Dendritic cell treated with granulocyte-macrophage colony-stimulating factor and Interleukin-4, amounts not matched to agents 40 ng/mL and 50 ng/mL, for 4 days (primary cell): ENCODE measurements at regions not wholly inside any gene's neighbourhood (a gene's known extent, or its start where the extent isn't known, plus 50 kb on each side); places are given as distances from the start of the nearest gene placed in this dataset.
"Not testable (repeated sequence)": the region's sequence is repeated elsewhere in the genome, so short reads cannot be mapped to it uniquely, and the experiment has no call there.

ENCODE experiments used
- H3K27ac Mint-ChIP-seq: one replicate; pipeline ENCODE4 v1.8.0; 2022; ENCODE audit warnings: mild to moderate bottlenecking, mixed read lengths
- H3K27me3 Mint-ChIP-seq: one replicate; pipeline ENCODE4 v1.8.0; 2022; ENCODE audit warnings: mild to moderate bottlenecking, mixed read lengths
- H3K36me3 Mint-ChIP-seq: one replicate; pipeline ENCODE4 v1.8.0; 2022; ENCODE audit warnings: low read depth, mixed read lengths
- H3K4me1 Mint-ChIP-seq: one replicate; pipeline ENCODE4 v1.8.0; 2022; ENCODE audit warnings: low read depth, mixed read lengths
- H3K4me3 Mint-ChIP-seq: one replicate; pipeline ENCODE4 v1.8.0; 2022; ENCODE audit warnings: mild to moderate bottlenecking, moderate library complexity, mixed read lengths
- H3K9me3 Mint-ChIP-seq: one replicate; pipeline ENCODE4 v1.8.0; 2022; ENCODE audit warnings: mixed read lengths
- intact Hi-C: fragments of 100-400 bp; cut with micrococcal nuclease; formaldehyde crosslinking; loops from one replicate; pipeline ENCODE4 v1.15.0; 2022

DNA sequence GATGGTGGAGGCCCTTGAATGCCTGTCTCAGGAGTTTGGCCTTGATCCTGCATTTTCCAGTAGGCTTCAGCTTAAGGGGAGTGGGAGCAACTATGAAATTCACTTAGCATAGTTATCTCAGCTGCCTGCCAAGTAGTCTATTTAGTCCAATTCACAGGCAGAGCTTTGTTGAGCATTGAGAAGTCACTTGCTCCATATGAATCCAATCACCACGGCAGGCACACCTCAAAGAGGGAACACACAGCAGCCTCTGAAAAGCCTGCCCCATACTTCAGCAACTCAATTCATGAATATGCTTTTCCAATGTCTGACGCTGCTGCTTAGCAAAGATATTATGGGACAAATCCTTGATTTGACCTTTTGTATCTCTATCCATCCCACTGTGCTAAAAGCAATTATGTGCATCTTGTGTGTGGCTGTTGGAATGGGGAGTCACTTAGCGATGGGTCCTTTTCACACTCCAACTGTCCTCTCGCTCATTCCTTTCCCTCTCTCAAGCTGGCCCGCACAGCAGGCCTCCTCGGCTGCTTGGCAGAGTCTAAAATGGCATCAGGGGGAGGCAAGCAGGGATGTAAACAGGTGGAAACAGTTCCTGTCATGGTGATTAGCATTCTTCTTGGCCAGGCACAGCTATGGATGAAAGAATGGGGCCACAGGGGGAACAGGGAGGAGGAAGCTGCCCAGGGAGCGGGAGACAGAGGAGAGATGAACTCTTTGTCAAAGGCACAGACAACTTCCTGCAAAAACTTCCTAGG, 56.0 kb upstream of the LRPPRC start:
- H3K4me1 Mint-ChIP-seq, result no peaks in the 10 kb centered on the region
- no peak overlapping the region for H3K27ac Mint-ChIP-seq
- H3K9me3 Mint-ChIP-seq, result no peaks in the 10 kb centered on the region
- H3K27me3 Mint-ChIP-seq, result no peaks in the 10 kb centered on the region
- no peak overlapping the region for H3K4me3 Mint-ChIP-seq
- H3K36me3 Mint-ChIP-seq, result no peaks in the 10 kb centered on the region
- intact Hi-C loops, result no loop called here

DNA sequence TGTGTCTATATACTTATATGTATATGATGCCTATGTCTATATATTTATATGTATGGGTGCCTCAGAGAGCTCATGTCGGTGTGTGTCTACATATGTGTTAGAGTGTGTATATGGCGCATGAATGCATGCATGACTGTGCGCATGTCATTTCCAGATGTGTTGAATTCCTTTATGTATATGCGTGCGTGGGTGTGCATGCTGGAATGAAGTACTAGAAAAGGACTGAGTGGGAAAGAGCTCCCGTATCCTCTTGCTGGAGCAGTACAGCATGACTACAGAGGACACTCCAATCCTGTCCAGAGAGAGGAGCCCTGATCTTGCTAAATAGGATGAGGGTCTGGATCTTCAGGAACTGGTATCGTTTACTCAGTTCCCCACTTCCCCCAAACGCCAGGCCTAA, 56.8 kb upstream of the LRPPRC start:
- Mint-ChIP-seq H3K4me1 (no peaks in the 10 kb centered on the region), H3K36me3 (no peaks in the 10 kb centered on the region), H3K9me3 (no peaks in the 10 kb centered on the region), H3K27me3 (no peaks in the 10 kb centered on the region), H3K4me3 (no peak overlapping the region), H3K27ac (no peak overlapping the region)
- intact Hi-C loops, result no loop called here

DNA sequence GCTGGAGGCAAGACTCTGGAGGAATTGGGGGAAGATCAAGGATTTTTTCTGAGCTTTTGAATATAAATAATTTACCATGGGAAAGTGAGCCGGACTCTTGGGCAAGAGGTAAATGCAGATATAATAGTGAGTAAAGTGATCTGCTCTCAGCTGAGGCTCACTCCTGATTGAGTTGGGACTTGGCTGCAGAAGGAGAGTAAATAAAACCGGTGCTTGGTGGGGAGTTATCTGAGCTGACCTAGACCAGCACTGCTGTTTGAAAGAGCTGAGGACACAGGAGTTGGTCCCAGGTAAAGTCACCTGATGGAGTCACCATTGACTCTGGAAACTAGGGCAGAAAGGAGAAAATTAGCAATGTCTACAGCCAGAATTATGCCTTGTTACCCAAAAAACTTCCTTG, 57.3 kb upstream of the LRPPRC start:
- H3K36me3 Mint-ChIP-seq, result no peaks in the 10 kb centered on the region
- intact Hi-C loops, result no loop called here
- no peak overlapping the region for H3K4me3 Mint-ChIP-seq
- H3K9me3 Mint-ChIP-seq, result no peaks in the 10 kb centered on the region
- no peaks in the 10 kb centered on the region for H3K27me3 Mint-ChIP-seq
- no peaks in the 10 kb centered on the region for H3K4me1 Mint-ChIP-seq
- H3K27ac Mint-ChIP-seq, result no peak overlapping the region

DNA sequence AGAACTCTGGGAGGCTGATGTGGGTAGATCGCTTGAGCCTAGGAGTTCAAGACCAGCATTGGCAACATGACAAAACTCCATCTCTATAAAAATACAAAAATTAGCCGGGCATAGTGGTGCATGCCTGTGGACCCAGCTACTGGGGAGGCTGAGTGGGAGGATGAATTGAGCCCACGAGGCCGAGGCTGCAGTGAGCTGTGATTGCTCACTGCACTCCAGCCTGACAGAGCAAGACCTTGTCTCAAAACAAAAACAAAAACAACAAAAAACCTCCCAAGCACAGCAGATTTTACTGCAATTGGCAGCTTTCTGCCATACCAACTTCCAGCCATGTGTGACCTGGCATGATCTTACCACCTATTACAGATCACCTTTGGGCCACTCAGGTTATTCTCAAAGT, 57.7 kb upstream of the LRPPRC start:
- Mint-ChIP-seq H3K4me3 (no peak overlapping the region), H3K27ac (no peak overlapping the region), H3K36me3 (no peaks in the 10 kb centered on the region), H3K4me1 (no peaks in the 10 kb centered on the region), H3K27me3 (no peaks in the 10 kb centered on the region), H3K9me3 (no peaks in the 10 kb centered on the region)
- intact Hi-C loops, result no loop called here

DNA sequence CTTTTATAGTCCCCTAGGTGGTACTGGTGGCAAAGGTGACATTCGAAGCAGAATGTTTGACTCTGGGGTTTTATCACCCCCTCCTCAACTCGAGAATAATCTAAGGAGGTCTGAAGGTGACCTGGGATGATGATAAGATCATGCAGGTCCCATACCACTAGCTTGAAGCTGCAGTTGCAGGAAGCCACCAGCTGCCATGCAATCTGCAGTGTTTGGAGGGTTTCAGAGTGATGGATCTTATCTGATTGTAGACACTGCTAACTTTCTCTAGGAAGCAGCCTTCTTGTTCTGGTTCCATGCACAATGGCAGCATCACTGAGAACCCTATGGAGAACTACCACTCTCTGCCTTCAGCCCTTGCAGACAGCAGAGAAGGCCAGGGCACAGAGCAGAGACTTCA, 59.4 kb upstream of the LRPPRC start:
- Mint-ChIP-seq H3K4me1 (no peaks in the 10 kb centered on the region), H3K27me3 (no peaks in the 10 kb centered on the region), H3K27ac (no peak overlapping the region), H3K4me3 (no peak overlapping the region), H3K36me3 (no peaks in the 10 kb centered on the region), H3K9me3 (no peaks in the 10 kb centered on the region)
- intact Hi-C loops, result no loop called here

DNA sequence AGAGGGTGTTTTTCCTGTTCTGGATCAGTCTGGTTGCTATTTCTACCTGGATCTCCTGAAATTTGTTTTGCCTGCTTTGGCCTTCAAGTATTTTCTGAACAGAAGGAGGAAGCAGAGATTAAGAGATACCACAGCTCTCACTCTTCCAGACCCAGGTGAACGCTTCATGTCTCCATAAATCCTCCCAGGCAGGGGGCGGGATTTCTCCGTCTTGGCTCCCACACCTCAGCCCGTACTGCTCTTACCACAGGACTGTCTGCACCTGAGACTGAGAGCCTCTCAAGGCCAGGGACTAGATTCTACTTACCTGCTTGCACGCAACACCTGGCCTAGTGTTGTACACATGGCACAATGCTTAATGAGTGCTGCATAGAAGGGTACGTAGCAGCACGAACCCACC, 59.9 kb upstream of the LRPPRC start:
- Mint-ChIP-seq H3K4me1 (no peaks in the 10 kb centered on the region), H3K4me3 (no peak overlapping the region), H3K27ac (no peak overlapping the region), H3K36me3 (no peaks in the 10 kb centered on the region), H3K27me3 (no peaks in the 10 kb centered on the region), H3K9me3 (no peaks in the 10 kb centered on the region)
- intact Hi-C loops, result no loop called here

DNA sequence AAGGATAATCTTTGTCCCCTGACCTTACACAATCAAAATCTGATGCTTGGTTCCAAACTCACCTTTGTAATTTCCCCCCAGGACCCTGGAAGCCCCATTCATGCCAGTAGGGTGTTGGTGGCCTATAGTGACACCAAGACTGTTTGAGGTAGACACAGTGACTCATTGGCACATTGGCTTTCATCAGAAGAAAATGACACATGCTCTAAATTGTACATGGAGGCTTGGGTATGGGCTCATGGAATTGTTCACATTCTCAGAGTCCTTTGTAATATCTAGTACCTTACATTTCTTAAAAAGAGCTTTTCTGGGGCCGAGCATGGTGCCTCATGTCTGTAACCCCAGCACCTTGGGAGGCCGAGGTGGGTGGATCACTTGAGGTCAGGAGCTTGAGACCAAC, 61.2 kb upstream of the LRPPRC start:
- H3K36me3 Mint-ChIP-seq, result no peaks in the 10 kb centered on the region
- no peak overlapping the region for H3K4me3 Mint-ChIP-seq
- no peaks in the 10 kb centered on the region for H3K9me3 Mint-ChIP-seq
- peaks cover 2% of the 10 kb centered on the region for H3K27me3 Mint-ChIP-seq
- intact Hi-C loops, result no loop called here
- H3K27ac Mint-ChIP-seq, result no peak overlapping the region
- H3K4me1 Mint-ChIP-seq, result no peaks in the 10 kb centered on the region

DNA sequence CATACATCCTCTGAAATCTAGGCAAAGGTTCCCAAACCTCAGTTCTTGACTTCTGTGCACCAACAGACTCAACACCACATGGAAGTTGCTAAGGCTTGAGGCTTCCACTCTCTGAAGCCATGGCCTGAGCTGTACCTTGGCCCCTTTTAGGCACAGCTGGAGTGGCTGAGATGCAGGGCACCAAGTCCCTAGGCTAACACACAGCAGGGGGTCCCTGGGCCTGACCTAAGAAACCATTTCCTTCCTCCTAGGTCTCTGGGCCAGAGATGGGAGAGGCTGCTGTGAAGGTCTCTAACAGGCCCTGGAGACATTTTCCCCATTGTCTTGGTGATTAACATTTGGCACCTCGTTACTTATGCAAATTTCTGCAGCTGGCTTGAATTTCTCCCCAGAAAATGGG, 64.5 kb upstream of the LRPPRC start:
- H3K4me1 Mint-ChIP-seq, H3K4me3 Mint-ChIP-seq, H3K36me3 Mint-ChIP-seq, H3K27ac Mint-ChIP-seq, intact Hi-C loops, H3K9me3 Mint-ChIP-seq, H3K27me3 Mint-ChIP-seq: not testable (repeated sequence)

DNA sequence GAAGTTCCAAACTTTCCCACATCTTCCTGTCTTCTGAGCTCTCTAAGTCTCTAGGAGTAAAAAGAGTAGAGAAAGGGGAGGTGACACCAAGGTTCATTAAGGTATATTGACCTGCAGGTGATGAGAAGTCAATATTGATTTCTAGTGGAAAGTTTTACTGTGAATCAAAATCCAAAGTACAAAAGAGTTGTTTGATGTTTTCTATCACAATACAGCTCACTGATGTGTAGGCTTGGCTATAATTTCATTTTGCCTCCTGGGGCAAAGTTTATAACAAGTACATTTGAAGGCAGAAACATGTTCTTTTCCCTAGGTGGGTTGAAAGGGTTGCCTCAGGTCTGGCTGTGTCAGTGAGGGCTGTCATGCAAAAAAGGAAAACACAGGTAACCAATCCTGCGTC, 65.2 kb upstream of the LRPPRC start:
- Mint-ChIP-seq H3K4me1 (no peaks in the 10 kb centered on the region), H3K27ac (no peak overlapping the region), H3K36me3 (no peaks in the 10 kb centered on the region), H3K4me3 (no peak overlapping the region), H3K27me3 (peaks cover 4% of the 10 kb centered on the region), H3K9me3 (no peaks in the 10 kb centered on the region)
- intact Hi-C loops, result no loop called here

DNA sequence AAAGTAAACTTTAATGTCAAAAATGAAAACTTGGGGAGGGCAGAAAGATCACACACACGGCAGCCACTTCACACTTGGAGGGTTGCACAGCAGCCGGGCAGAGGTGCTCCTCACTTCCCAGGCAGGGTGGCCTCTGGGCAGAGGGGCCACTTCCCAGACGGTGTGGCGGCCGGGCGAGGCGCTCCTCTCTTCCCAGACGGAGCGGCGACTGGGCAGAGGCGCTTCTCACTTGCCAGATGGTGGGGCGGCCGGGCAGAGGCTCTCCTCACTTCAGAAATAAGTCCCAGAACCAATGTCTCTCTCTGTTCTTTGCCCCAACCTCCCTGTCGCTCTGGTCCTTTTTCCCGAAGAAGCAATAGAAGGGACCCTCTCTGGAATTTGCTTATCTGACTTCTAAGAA, 65.7 kb upstream of the LRPPRC start:
- H3K27me3 Mint-ChIP-seq, result peaks cover 4% of the 10 kb centered on the region
- no peaks in the 10 kb centered on the region for H3K9me3 Mint-ChIP-seq
- intact Hi-C loops, result no loop called here
- no peaks in the 10 kb centered on the region for H3K36me3 Mint-ChIP-seq
- no peak overlapping the region for H3K4me3 Mint-ChIP-seq
- H3K4me1 Mint-ChIP-seq, result no peaks in the 10 kb centered on the region
- no peak overlapping the region for H3K27ac Mint-ChIP-seq

DNA sequence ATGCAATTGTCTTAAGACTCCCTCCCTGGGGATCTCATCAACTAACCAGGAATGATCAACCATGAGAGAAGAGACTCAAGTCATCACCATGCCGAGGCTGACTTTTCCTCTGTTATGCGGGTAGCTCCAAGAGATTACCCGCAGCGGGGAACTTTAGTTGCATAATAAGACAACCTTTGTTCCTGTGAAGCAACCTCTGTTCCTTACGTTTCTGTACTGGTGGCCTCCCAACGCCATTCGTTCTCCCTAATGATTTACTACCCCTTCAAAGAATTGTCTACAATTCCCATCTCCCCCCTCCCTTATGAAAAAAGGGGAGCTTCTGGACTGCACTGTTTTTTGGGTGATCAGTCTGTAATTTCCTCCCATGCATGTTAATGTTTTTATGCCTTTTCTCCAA, 66.1 kb upstream of the LRPPRC start:
- no peaks in the 10 kb centered on the region for H3K9me3 Mint-ChIP-seq
- peaks cover 4% of the 10 kb centered on the region for H3K27me3 Mint-ChIP-seq
- intact Hi-C loops, result no loop called here
- no peak overlapping the region for H3K27ac Mint-ChIP-seq
- H3K4me1 Mint-ChIP-seq, result no peaks in the 10 kb centered on the region
- H3K36me3 Mint-ChIP-seq, result no peaks in the 10 kb centered on the region
- no peak overlapping the region for H3K4me3 Mint-ChIP-seq

DNA sequence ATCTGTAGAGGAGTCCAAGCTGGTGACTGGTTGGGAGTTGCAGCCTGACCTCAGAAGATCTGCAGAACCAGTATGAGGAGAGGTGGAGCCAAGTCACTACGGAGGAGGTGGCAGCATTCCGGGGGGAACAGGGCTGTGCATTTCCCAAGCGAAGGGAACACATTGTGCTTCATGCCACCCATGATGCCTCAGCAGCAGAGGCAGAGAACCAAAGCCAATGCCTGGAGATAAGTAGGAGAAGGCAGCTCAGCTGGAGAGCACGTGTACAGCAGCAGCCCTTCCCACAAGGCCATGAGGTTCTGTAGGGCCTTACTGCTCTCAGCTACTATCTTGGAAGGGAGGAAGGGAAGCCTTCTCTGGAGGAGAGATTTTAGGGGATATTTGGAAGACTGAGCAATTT, 67.2 kb upstream of the LRPPRC start:
- intact Hi-C loops, result no loop called here
- Mint-ChIP-seq H3K27ac (no peak overlapping the region), H3K9me3 (peaks cover under 1% of the 10 kb centered on the region), H3K4me1 (no peaks in the 10 kb centered on the region), H3K36me3 (no peaks in the 10 kb centered on the region), H3K27me3 (peaks cover 4% of the 10 kb centered on the region), H3K4me3 (no peak overlapping the region)

DNA sequence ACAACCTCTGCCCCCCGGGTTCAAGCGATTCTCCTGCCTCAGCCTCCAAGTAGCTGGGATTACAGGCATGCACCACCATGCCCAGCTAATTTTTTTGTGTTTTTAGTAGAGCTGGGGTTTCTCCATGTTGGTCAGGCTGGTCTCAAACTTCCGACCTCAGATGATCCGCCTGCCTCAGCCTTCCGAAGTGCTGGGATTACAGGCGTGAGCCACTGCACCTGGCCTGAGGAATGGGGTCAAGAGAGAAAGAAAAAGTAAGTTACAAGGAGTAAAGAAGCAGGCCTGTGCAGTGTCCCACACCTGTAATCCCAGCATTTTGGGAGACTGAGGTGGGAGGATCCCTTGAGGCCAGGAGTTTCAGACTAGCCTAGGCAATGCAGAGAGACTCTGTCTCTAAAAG, 68.5 kb upstream of the LRPPRC start:
- H3K36me3 Mint-ChIP-seq, H3K27me3 Mint-ChIP-seq, H3K4me3 Mint-ChIP-seq, H3K27ac Mint-ChIP-seq, intact Hi-C loops, H3K9me3 Mint-ChIP-seq, H3K4me1 Mint-ChIP-seq: not testable (repeated sequence)

DNA sequence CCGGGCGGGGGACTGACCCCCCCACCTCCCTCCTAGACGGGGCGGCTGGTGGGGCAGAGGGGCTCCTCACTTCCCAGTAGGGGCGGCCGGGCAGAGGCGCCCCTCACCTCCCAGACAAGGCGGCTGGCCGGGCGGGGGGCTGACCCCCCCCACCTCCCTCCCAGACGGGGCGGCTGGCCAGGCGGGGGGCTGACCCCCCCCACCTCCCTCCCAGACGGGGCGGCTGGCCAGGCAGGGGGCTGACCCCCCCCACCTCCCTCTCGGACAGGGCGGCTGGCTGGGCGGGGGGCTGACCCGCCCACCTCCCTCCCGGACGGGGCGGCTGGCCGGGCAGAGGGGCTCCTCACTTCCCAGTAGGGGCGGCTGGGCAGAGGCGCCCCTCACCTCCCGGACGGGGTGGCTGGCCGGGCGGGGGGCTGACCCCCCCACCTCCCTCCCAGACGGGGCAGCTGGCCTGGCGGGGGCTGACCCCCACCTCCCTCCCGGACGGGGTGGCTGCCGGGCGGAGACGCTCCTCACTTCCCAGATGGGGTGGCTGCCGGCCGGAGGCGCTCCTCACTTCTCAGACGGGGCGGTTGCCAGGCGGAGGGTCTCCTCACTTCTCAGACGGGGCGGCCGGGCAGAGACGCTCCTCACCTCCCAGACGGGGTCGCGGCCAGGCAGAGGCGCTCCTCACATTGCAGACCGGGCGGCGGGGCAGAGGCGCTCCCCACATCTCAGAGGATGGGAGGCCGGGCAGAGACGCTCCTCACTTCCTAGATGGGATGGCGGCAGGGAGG, 71.4 kb upstream of the LRPPRC start:
- H3K27ac Mint-ChIP-seq, H3K9me3 Mint-ChIP-seq, H3K4me1 Mint-ChIP-seq, H3K36me3 Mint-ChIP-seq, H3K4me3 Mint-ChIP-seq, intact Hi-C loops, H3K27me3 Mint-ChIP-seq: not testable (repeated sequence)

DNA sequence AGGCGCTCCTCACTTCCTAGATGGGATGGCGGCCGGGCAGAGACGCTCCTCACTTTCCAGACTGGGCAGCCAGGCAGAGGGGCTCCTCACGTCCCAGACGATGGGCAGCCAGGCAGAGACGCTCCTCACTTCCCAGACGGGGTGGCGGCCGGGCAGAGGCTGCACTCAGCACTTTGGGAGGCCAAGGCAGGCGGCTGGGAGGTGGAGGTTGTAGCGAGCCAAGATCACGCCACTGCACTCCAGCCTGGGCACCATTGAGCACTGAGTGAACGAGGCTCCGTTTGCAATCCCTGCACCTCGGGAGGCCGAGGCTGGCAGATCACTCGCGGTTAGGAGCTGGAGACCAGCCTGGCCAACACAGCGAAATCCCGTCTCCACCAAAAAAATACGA, 72.0 kb upstream of the LRPPRC start:
- not testable (repeated sequence) for H3K27ac Mint-ChIP-seq, H3K27me3 Mint-ChIP-seq

More for the DNA sequence above, 72.0 kb upstream of the LRPPRC start:
- H3K4me3 Mint-ChIP-seq, H3K4me1 Mint-ChIP-seq, H3K36me3 Mint-ChIP-seq, H3K9me3 Mint-ChIP-seq, intact Hi-C loops: not testable (repeated sequence)
